H9 (cell line): ENCODE measurements at regions not wholly inside any gene's neighbourhood (a gene's known extent, or its start where the extent isn't known, plus 50 kb on each side); places are given as distances from the start of the nearest gene placed in this dataset.

Experiments
- DNase-seq: peaks from one replicate; pipeline ENCODE4 v3.0.0-alpha.2; 2017
- H2AFZ ChIP-seq: one replicate; pipeline ENCODE4 v1.6.1; 2013; ENCODE audit warnings: mild to moderate bottlenecking, low read length, control low read depth, moderate library complexity
- H2AK5ac ChIP-seq: 2 replicates; pipeline ENCODE4 v1.6.1; 2013; ENCODE audit warnings: low read length, control low read depth, mixed read lengths; ENCODE audit not compliant: insufficient read length
- H2BK120ac ChIP-seq: one replicate; pipeline ENCODE4 v1.6.1; 2013; ENCODE audit warnings: low read depth, mild to moderate bottlenecking, low read length, control low read depth, inconsistent platforms; ENCODE audit not compliant: poor library complexity, severe bottlenecking
- H2BK12ac ChIP-seq: 2 replicates; pipeline ENCODE4 v1.6.1; 2013; ENCODE audit warnings: low read length, control low read depth, mixed read lengths, low read depth; ENCODE audit not compliant: insufficient read length
- H2BK15ac ChIP-seq: 2 replicates; pipeline ENCODE4 v1.6.1; 2013; ENCODE audit warnings: low read depth, low read length, control low read depth
- H2BK20ac ChIP-seq: one replicate; pipeline ENCODE4 v1.6.1; 2013; ENCODE audit warnings: low read depth, mild to moderate bottlenecking, low read length, control low read depth, inconsistent platforms; ENCODE audit not compliant: poor library complexity, severe bottlenecking
- H2BK5ac ChIP-seq: 2 replicates; pipeline ENCODE4 v1.6.1; 2013; ENCODE audit warnings: low read length, control low read depth, mixed read lengths; ENCODE audit not compliant: insufficient read length
- H3K14ac ChIP-seq: 2 replicates; pipeline ENCODE4 v1.6.1; 2013; ENCODE audit warnings: low read length, control low read depth; ENCODE audit not compliant: insufficient read depth
- H3K18ac ChIP-seq: 2 replicates; pipeline ENCODE4 v1.6.1; 2013; ENCODE audit warnings: low read depth, mild to moderate bottlenecking, mixed read lengths, low read length, control low read depth; ENCODE audit not compliant: insufficient read length
- H3K23ac ChIP-seq: 2 replicates; pipeline ENCODE4 v1.6.1; 2013; ENCODE audit warnings: low read length, control low read depth, mixed read lengths, low read depth; ENCODE audit not compliant: insufficient read length
- H3K23me2 ChIP-seq: 2 replicates; pipeline ENCODE4 v1.6.1; 2013; ENCODE audit warnings: low read depth, mild to moderate bottlenecking, mixed read lengths, low read length, control low read depth; ENCODE audit not compliant: insufficient read length, poor library complexity, severe bottlenecking
- H3K27ac ChIP-seq: 2 replicates; pipeline ENCODE4 v1.5.1; 2013; ENCODE audit warnings: low read length, control low read depth, mixed read lengths, low read depth; ENCODE audit not compliant: insufficient read length
- H3K27me3 ChIP-seq: 2 replicates; pipeline ENCODE4 v1.6.1; 2013; ENCODE audit warnings: low read length, control low read depth, inconsistent platforms; ENCODE audit not compliant: insufficient read depth
- H3K4ac ChIP-seq: 2 replicates; pipeline ENCODE4 v1.6.1; 2013; ENCODE audit warnings: low read depth, mild to moderate bottlenecking, control low read depth, inconsistent platforms, low read length, moderate library complexity
- H3K4me1 ChIP-seq: 2 replicates; pipeline ENCODE4 v1.6.1; 2013; ENCODE audit warnings: low read length, control low read depth, inconsistent platforms; ENCODE audit not compliant: insufficient read depth
- H3K4me2 ChIP-seq: 2 replicates; pipeline ENCODE4 v1.6.1; 2013; ENCODE audit warnings: low read length, control low read depth, mixed read lengths; ENCODE audit not compliant: insufficient read length, insufficient read depth
- H3K56ac ChIP-seq: 2 replicates; pipeline ENCODE4 v1.6.1; 2013; ENCODE audit warnings: low read depth, mild to moderate bottlenecking, mixed read lengths, low read length, control low read depth; ENCODE audit not compliant: insufficient read length
- H3K79me1 ChIP-seq: 2 replicates; pipeline ENCODE4 v1.6.1; 2013; ENCODE audit warnings: low read depth, mild to moderate bottlenecking, moderate library complexity, low read length, control low read depth, inconsistent platforms; ENCODE audit not compliant: insufficient read depth, poor library complexity, severe bottlenecking
- H3K79me2 ChIP-seq: 2 replicates; pipeline ENCODE4 v1.6.1; 2013; ENCODE audit warnings: low read length, control low read depth, inconsistent platforms; ENCODE audit not compliant: insufficient read depth
- H3K9ac ChIP-seq: 2 replicates; pipeline ENCODE4 v1.6.1; 2013; ENCODE audit warnings: low read length, control low read depth, mixed read lengths; ENCODE audit not compliant: insufficient read length; ENCODE audit errors: extremely low read depth
- H3K9me3 ChIP-seq: one replicate; pipeline ENCODE4 v1.6.1; 2013; ENCODE audit warnings: low read depth, low read length, inconsistent platforms; ENCODE audit not compliant: control insufficient read depth
- H3T11ph ChIP-seq: one replicate; pipeline ENCODE4 v1.6.1; 2013; ENCODE audit warnings: mild to moderate bottlenecking, low read length, control low read depth, inconsistent platforms
- H4K20me1 ChIP-seq: one replicate; pipeline ENCODE4 v1.6.1; 2013; ENCODE audit not compliant: control insufficient read depth, insufficient read length, insufficient read depth
- H4K5ac ChIP-seq: 2 replicates; pipeline ENCODE4 v1.6.1; 2013; ENCODE audit warnings: low read depth, mild to moderate bottlenecking, mixed read lengths, low read length, control low read depth; ENCODE audit not compliant: insufficient read length
- H4K8ac ChIP-seq: replicated peaks from 2 replicates; pipeline ENCODE4 v1.6.1; 2013; ENCODE audit warnings: low read length, control low read depth, mixed read lengths, low read depth; ENCODE audit not compliant: insufficient read length
- H4K91ac ChIP-seq: 2 replicates; pipeline ENCODE4 v1.6.1; 2013; ENCODE audit warnings: low read depth, mild to moderate bottlenecking, moderate library complexity, mixed read lengths, low read length, control low read depth; ENCODE audit not compliant: insufficient read length
- H3K27ac Mint-ChIP-seq, 3 experiments: 2 replicates in 2 of 3; 3 replicates in 1 of 3; pipeline ENCODE4 v1.8.0; 2020 to 2021; ENCODE audit warnings: mixed read lengths in 3 of 3, mild to moderate bottlenecking in 1 of 3, moderate library complexity in 1 of 3
- H3K27me3 Mint-ChIP-seq: 2 replicates; pipeline ENCODE4 v1.8.0; 2021; ENCODE audit warnings: low read depth, mild to moderate bottlenecking, moderate library complexity, mixed read lengths
- H3K36me3 Mint-ChIP-seq, 3 experiments: 2 replicates in 2 of 3; 3 replicates in 1 of 3; pipeline ENCODE4 v1.8.0; 2020 to 2021; ENCODE audit warnings: low read depth in 3 of 3, mixed read lengths in 3 of 3; ENCODE audit not compliant: insufficient read depth in 1 of 3
- H3K4me1 Mint-ChIP-seq, 2 experiments: 2 replicates each; pipeline ENCODE4 v1.8.0; 2020; ENCODE audit warnings: mixed read lengths in 2 of 2
- H3K4me3 Mint-ChIP-seq, 2 experiments: 2 replicates in 1 of 2; 3 replicates in 1 of 2; pipeline ENCODE4 v1.8.0; 2020 to 2021; ENCODE audit warnings: mild to moderate bottlenecking in 2 of 2, mixed read lengths in 2 of 2, moderate library complexity in 1 of 2
- H3K9me3 Mint-ChIP-seq, 2 experiments: 2 replicates in 1 of 2; 3 replicates in 1 of 2; pipeline ENCODE4 v1.8.0; 2020; ENCODE audit warnings: mild to moderate bottlenecking in 2 of 2, mixed read lengths in 2 of 2, moderate library complexity in 1 of 2
- CTCF ChIP-seq: fragments of 200-600 bp; sonication (generic); conservative IDR thresholded peaks from 3 replicates; pipeline ENCODE4 v1.8.0; 2021; ENCODE audit warnings: antibody characterized with exemption, mild to moderate bottlenecking
- WGBS: extraction: QIAGEN DNeasy Blood & Tissue Kit; methylation state at CpG from one replicate; pipeline ENCODE4 v1.1.7; 2013; ENCODE audit warnings: missing lambda C conversion rate, low lambda C conversion rate, mixed read lengths; ENCODE audit not compliant: insufficient read length; ENCODE audit errors: extremely low coverage; 5-methylcytosine and 5-hydroxymethylcytosine counted together

DNA sequence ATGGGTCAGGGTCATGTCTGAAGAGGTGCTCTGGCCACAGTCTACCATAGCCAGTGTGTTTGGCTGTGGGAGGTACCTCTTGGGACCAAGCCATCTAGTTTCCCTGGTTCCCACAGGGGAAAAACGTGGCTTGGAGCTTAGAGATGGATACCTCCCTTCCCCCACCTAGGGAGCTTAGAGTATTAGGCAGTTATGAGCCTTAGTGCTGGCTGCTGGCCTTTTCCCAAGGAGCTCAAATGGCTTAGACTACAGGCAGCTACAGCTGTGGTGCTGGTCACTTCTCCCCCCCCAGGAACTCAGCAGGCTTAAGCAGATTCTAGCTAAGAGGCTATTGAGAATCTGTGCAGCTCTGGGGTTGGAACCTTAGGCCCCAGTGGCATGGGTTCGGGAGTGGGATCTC is 591.2 kb downstream of the NSUN3 start:
- no peak overlapping the region for H2BK120ac ChIP-seq
- no peaks in the 10 kb centered on the region for H3K79me1 ChIP-seq
- H4K91ac ChIP-seq: no peak overlapping the region
- H2BK12ac ChIP-seq: no peak overlapping the region
- H2AFZ ChIP-seq: no peak overlapping the region
- Mint-ChIP-seq H3K27me3 (no peaks in the 10 kb centered on the region), H3K27ac (no peak overlapping the region), H3K36me3 (no peaks in the 10 kb centered on the region), H3K9me3 (no peaks in the 10 kb centered on the region; a peak in 2 of 5 replicates), H3K4me3 (no peak overlapping the region), H3K4me1 (0 out of 4 replicates have a peak, but pooled peaks cover 0 to 2% of the 10 kb centered on the region in 2 experiments)
- no peaks in the 10 kb centered on the region for H3K79me2 ChIP-seq
- TF ChIP-seq CTCF: no peak
- no peak overlapping the region for H3T11ph ChIP-seq
- no peak overlapping the region for H3K9ac ChIP-seq
- no peak overlapping the region for H4K5ac ChIP-seq
- no peak overlapping the region for H3K56ac ChIP-seq
- no peak overlapping the region for H2BK15ac ChIP-seq
- H3K9me3 ChIP-seq: no peaks in the 10 kb centered on the region
- H3K4ac ChIP-seq: no peak overlapping the region
- H4K8ac ChIP-seq: no peak overlapping the region
- no peak overlapping the region for H2BK5ac ChIP-seq
- DNase-seq: no peak
- H3K27me3 ChIP-seq: no peaks in the 10 kb centered on the region
- H2BK20ac ChIP-seq: no peak overlapping the region
- H3K23ac ChIP-seq: no peak overlapping the region
- H3K18ac ChIP-seq: no peak overlapping the region
- no peaks in the 10 kb centered on the region for H3K4me1 ChIP-seq
- H4K20me1 ChIP-seq: no peaks in the 10 kb centered on the region
- no peak overlapping the region for H3K14ac ChIP-seq
- no peak overlapping the region for H3K4me2 ChIP-seq
- no CpG with 5 or more reads among the region's 2 CpGs for WGBS
- no peak overlapping the region for H2AK5ac ChIP-seq
- no peaks in the 10 kb centered on the region for H3K23me2 ChIP-seq
- H3K27ac ChIP-seq: no peak overlapping the region
